Left ventricle myocardium inferior (tissue), 1 donor: ENCODE measurements at regions not wholly inside any gene's neighbourhood (a gene's known extent, or its start where the extent isn't known, plus 50 kb on each side); places are given as distances from the start of the nearest gene placed in this dataset.

Experiments used
- DNase-seq: peaks from one replicate; pipeline ENCODE4 v3.0.0-alpha.2; 2020
- H3K27ac ChIP-seq: fragments of 200-600 bp; replicated peaks from 2 replicates; pipeline ENCODE4 v1.8.0; 2021
- H3K27me3 ChIP-seq: fragments of 200-600 bp; 2 replicates; pipeline ENCODE4 v1.8.0; 2021; ENCODE audit warnings: low read depth
- H3K36me3 ChIP-seq: fragments of 200-600 bp; 2 replicates; pipeline ENCODE4 v1.8.0; 2021
- H3K4me1 ChIP-seq: fragments of 200-600 bp; 2 replicates; pipeline ENCODE4 v1.8.0; 2021
- H3K4me3 ChIP-seq: fragments of 200-600 bp; 2 replicates; pipeline ENCODE4 v1.8.0; 2021; ENCODE audit warnings: mild to moderate bottlenecking, moderate library complexity
- H3K9me3 ChIP-seq: fragments of 200-600 bp; replicated peaks from 2 replicates; pipeline ENCODE4 v1.8.0; 2021
- CTCF ChIP-seq: fragments of 200-600 bp; IDR thresholded peaks from 2 replicates; pipeline ENCODE4 v1.8.0; 2021; ENCODE audit warnings: antibody characterized with exemption, mild to moderate bottlenecking, borderline replicate concordance
- intact Hi-C: fragments of 100-400 bp; cut with micrococcal nuclease; formaldehyde crosslinking; loops from one replicate; pipeline ENCODE4 v1.11.0; 2022
- donor health status: DM: no; HTN: yes; CAD: no; lungs with severe emphysema.

- intact Hi-C loops, result no loop called here
- Histone ChIP-seq H3K9me3 (no peaks in the 10 kb centered on the region), H3K4me1 (peaks cover 19% of the 10 kb centered on the region), H3K27me3 (no peaks in the 10 kb centered on the region), H3K36me3 (no peaks in the 10 kb centered on the region), H3K4me3 (no peak overlapping the region), H3K27ac (peak overlapping the region; percentile 81)
- no peak for TF ChIP-seq CTCF
- peak; percentile 16 for DNase-seq
These were observed 283.2 kb upstream of the MEX3C start for GRCh38 chr18:51480407-51481261.

GRCh38 chr18:51486735-51487366, 289.4 kb upstream of the MEX3C start:
- DNase-seq, result no peak
- intact Hi-C loops, result no loop called here
- Histone ChIP-seq H3K4me3 (no peak overlapping the region), H3K4me1 (peaks cover 2% of the 10 kb centered on the region), H3K27ac (no peak overlapping the region), H3K9me3 (no peaks in the 10 kb centered on the region), H3K36me3 (no peaks in the 10 kb centered on the region), H3K27me3 (no peaks in the 10 kb centered on the region)
- TF ChIP-seq CTCF, result no peak

- no peaks in the 10 kb centered on the region for H3K27me3 ChIP-seq
- no peak overlapping the region for H3K27ac ChIP-seq
- DNase-seq, result no peak
- no peak overlapping the region for H3K4me3 ChIP-seq
- peaks cover 3% of the 10 kb centered on the region for H3K4me1 ChIP-seq
- no peak for TF ChIP-seq CTCF
- intact Hi-C loops, result no loop called here
- H3K9me3 ChIP-seq, result no peaks in the 10 kb centered on the region
- H3K36me3 ChIP-seq, result no peaks in the 10 kb centered on the region
These were observed 292.9 kb upstream of the MEX3C start for GRCh38 chr18:51490417-51490816.

GRCh38 chr18:51490860-51491259, 293.4 kb upstream of the MEX3C start:
- no peak for TF ChIP-seq CTCF
- no peaks in the 10 kb centered on the region for H3K36me3 ChIP-seq
- H3K4me1 ChIP-seq, result peaks cover 3% of the 10 kb centered on the region
- no peaks in the 10 kb centered on the region for H3K9me3 ChIP-seq
- intact Hi-C loops, result no loop called here
- H3K27me3 ChIP-seq, result no peaks in the 10 kb centered on the region
- no peak overlapping the region for H3K27ac ChIP-seq
- DNase-seq, result no peak
- H3K4me3 ChIP-seq, result no peak overlapping the region

- intact Hi-C loops, result no loop called here
- no peaks in the 10 kb centered on the region for H3K27me3 ChIP-seq
- DNase-seq, result no peak
- no peaks in the 10 kb centered on the region for H3K36me3 ChIP-seq
- no peak overlapping the region for H3K27ac ChIP-seq
- no peak for TF ChIP-seq CTCF
- peaks cover 3% of the 10 kb centered on the region for H3K4me1 ChIP-seq
- H3K9me3 ChIP-seq, result no peaks in the 10 kb centered on the region
- no peak overlapping the region for H3K4me3 ChIP-seq
These were observed 294.3 kb upstream of the MEX3C start for GRCh38 chr18:51491678-51492372.
